CD4-positive, alpha-beta T cell treated with Interleukin-4 for 1 hour (primary cell): ENCODE measurements at regions not wholly inside any gene's neighbourhood (a gene's known extent, or its start where the extent isn't known, plus 50 kb on each side); places are given as distances from the start of the nearest gene placed in this dataset.
"Not testable (repeated sequence)": the region's sequence is repeated elsewhere in the genome, so short reads cannot be mapped to it uniquely, and the experiment has no call there.

Experiments
- DNase-seq, 2 donors: peaks; one replicate each; pipeline ENCODE4 v3.0.0-alpha.2; 2020 to 2022

- no peak for DNase-seq
These were observed 150.0 kb downstream of the NFKBIZ start for GRCh38 chr3:101999177-101999779.

- DNase-seq, result no peak
These were observed 151.4 kb downstream of the NFKBIZ start for GRCh38 chr3:102000620-102001209.

GRCh38 chr3:102002056-102002455, 152.7 kb downstream of the NFKBIZ start:
- DNase-seq, result no peak

GRCh38 chr3:102004561-102004960, 155.2 kb downstream of the NFKBIZ start:
- no peak for DNase-seq

- DNase-seq, result no peak
These were observed 156.2 kb downstream of the NFKBIZ start for GRCh38 chr3:102005551-102005950.

GRCh38 chr3:102006812-102007485, 157.6 kb downstream of the NFKBIZ start:
- no peak for DNase-seq

GRCh38 chr3:102008436-102008835, 159.1 kb downstream of the NFKBIZ start:
- not testable (repeated sequence) for DNase-seq

GRCh38 chr3:102016417-102016816, 167.1 kb downstream of the NFKBIZ start:
- DNase-seq, result no peak

GRCh38 chr3:102017784-102018183, 168.5 kb downstream of the NFKBIZ start:
- DNase-seq, result no peak

GRCh38 chr3:102018551-102018950, 169.2 kb downstream of the NFKBIZ start:
- DNase-seq, result peak; percentile 10 to 44

- no peak for DNase-seq
These were observed 171.4 kb downstream of the NFKBIZ start for GRCh38 chr3:102020735-102021134.

GRCh38 chr3:102024270-102024904, 175.1 kb downstream of the NFKBIZ start:
- no peak for DNase-seq

GRCh38 chr3:102025606-102026270, 176.4 kb downstream of the NFKBIZ start:
- no peak for DNase-seq

GRCh38 chr3:102026656-102027055, 177.3 kb downstream of the NFKBIZ start:
- no peak for DNase-seq

GRCh38 chr3:102030661-102031060, 181.3 kb downstream of the NFKBIZ start:
- DNase-seq, result no peak

- DNase-seq, result no peak
These were observed 182.5 kb downstream of the NFKBIZ start for GRCh38 chr3:102031834-102032233.

GRCh38 chr3:102032491-102033383, 183.4 kb downstream of the NFKBIZ start:
- no peak for DNase-seq

GRCh38 chr3:102034639-102035451, 185.5 kb downstream of the NFKBIZ start:
- no peak for DNase-seq

GRCh38 chr3:102036017-102036416, 186.7 kb downstream of the NFKBIZ start:
- DNase-seq, result no peak

- no peak for DNase-seq
These were observed 187.2 kb downstream of the NFKBIZ start for GRCh38 chr3:102036472-102036871.

GRCh38 chr3:102037209-102037608, 187.9 kb downstream of the NFKBIZ start:
- DNase-seq, result no peak
